LNCaP clone FGC (cell line): ENCODE measurements at regions not wholly inside any gene's neighbourhood (a gene's known extent, or its start where the extent isn't known, plus 50 kb on each side); places are given as distances from the start of the nearest gene placed in this dataset.

Experiments used
- DNase-seq: peaks from one replicate; pipeline ENCODE4 v3.0.0-alpha.2; 2011; ENCODE audit warnings: low read depth
- H3K4me3 ChIP-seq: 2 replicates; pipeline ENCODE4 v1.5.1; 2011; ENCODE audit warnings: mild to moderate bottlenecking, low read depth, low read length, control low read depth
- CTCF ChIP-seq: IDR thresholded peaks from 2 replicates; pipeline ENCODE4 v1.5.1; 2012; ENCODE audit warnings: mild to moderate bottlenecking; ENCODE audit not compliant: control insufficient read depth, insufficient read depth; ENCODE audit errors: extremely low read depth

- DNase-seq: no peak
- H3K4me3 ChIP-seq: no peak overlapping the region
- no peak for TF ChIP-seq CTCF
These were observed 199.6 kb upstream of the CELF2 start for GRCh38 chr10:10818082-10818481.

- no peak for DNase-seq
- no peak overlapping the region for H3K4me3 ChIP-seq
- no peak for TF ChIP-seq CTCF
These were observed 198.3 kb upstream of the CELF2 start for GRCh38 chr10:10819206-10819856.

- DNase-seq: no peak
- H3K4me3 ChIP-seq: no peak overlapping the region
- TF ChIP-seq CTCF: no peak
These were observed 195.7 kb upstream of the CELF2 start for GRCh38 chr10:10821926-10822325.

GRCh38 chr10:10824591-10825148 lies 193.0 kb upstream of the CELF2 start:
- no peak for TF ChIP-seq CTCF
- no peak for DNase-seq
- no peak overlapping the region for H3K4me3 ChIP-seq

- no peak for DNase-seq
- no peak for TF ChIP-seq CTCF
- H3K4me3 ChIP-seq: no peak overlapping the region
These were observed 191.5 kb upstream of the CELF2 start for GRCh38 chr10:10826125-10826524.

GRCh38 chr10:10828623-10829022 lies 189.0 kb upstream of the CELF2 start:
- no peak for TF ChIP-seq CTCF
- no peak for DNase-seq
- no peak overlapping the region for H3K4me3 ChIP-seq

GRCh38 chr10:10829576-10829975 lies 188.1 kb upstream of the CELF2 start:
- no peak overlapping the region for H3K4me3 ChIP-seq
- DNase-seq: no peak
- TF ChIP-seq CTCF: no peak
